NCI-H524 treated with DMSO at 0.1 percent for 48 hours (cell line): ENCODE measurements at regions not wholly inside any gene's neighbourhood (a gene's known extent, or its start where the extent isn't known, plus 50 kb on each side); places are given as distances from the start of the nearest gene placed in this dataset.

Experiments
- DNase-seq: peaks from one replicate; lab custom pipeline; 2025; lab: John Stamatoyannopoulos, UW

DNA sequence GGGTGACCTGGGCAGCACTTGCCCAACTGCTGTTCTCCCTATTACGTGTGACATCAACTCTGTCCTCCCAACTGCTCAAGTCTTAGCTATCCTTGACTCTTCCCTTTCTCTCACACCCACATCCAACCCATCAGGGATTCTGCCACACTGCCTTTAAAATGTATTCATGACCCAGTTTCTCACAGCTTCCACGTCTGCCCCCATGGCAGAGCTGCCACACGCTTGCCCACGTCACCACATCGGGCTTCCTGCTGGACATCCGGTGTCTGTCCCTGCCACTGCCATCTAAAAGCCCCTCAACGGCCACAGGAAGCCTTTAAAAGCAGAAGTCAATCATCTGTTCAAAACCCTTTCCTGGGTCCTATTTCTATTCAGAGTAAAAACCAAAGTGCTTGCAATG lies 233.1 kb upstream of the POU3F3 start:
- no peak for DNase-seq

DNA sequence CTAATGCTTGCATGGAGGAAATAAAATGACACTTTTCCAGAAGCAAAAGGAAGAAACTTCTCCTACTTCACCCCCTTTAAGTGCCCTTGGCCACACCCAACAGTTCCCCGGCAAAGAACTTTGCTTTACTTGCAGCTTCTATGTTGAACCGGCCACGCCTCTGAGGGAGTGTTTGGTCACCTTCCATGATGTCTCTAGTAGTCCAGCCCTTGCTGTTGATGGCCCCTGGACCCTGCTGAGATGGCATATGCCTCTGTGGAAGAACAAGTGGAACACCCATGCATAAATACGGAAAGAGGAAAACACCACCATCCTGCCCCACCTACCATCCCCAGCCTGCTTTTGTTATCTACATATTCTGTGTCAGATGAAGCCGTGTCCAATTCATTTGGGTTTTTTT lies 218.3 kb upstream of the POU3F3 start:
- DNase-seq = no peak

DNA sequence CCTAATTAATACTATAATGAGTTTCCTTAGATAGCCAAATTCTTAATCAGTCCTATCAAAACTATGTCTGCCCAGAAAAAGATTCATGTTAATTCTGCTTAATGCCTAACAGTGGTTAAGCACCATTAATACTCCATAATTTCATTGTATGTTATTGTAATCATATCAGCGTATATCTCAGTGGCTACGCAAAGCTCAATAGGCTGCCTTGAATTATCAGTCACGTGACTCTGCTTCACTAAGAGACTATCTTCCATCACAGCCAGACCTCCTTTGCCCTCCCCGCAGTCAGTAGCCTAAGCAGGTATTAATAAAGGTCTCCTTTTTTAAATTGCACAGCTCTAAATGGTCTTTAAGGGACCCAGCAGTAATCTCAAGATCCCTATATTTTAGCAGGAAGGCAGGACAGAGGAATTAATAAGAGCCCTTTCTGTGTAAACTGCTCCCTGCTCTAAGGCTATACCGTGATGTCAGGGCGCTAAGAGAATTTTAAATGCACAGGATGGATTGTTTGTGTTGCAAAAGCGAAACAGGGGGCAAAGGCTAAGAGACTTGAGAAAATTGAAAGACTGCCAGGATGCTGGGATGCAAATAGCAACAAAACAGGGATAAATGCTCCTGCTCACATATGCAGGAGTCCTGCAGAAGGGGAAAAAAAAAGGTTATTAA lies 215.6 kb upstream of the POU3F3 start:
- no peak for DNase-seq

DNA sequence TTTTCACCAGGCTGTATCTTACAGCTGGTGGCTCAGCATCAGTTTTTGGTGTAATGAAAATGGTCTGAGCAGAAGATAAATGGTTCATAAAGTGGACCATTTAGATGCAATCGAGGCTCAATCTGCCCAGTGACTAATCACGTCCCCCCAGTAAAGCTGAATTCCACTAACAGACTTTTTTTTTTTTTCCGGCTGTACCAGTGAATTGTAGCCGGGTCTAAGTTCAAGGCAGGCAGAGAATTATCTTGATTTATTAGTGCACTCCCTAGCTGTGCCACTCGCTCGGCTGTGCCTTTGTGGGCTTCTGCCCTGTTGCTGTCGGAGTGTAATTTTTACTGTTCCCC lies 215.1 kb upstream of the POU3F3 start:
- DNase-seq = no peak

DNA sequence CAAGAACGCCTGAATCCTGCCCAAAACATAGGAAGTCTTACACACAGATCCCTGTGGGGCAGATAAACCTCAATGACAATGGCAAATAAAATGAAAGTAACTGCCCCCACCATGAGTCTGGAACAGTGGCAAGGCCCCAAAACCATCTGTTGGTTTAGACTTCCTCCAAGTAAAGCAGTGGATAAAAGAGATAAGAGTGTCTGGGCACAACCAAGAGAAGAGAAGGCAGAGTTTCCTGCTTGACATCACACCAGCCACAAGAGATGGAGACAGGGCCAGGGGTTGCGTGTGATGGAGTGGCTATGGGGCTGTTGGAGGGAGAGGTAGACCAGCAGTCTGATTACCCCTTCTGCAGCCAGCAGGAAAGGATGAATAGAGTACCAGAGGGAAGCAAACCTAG lies 212.1 kb upstream of the POU3F3 start:
- DNase-seq = no peak

DNA sequence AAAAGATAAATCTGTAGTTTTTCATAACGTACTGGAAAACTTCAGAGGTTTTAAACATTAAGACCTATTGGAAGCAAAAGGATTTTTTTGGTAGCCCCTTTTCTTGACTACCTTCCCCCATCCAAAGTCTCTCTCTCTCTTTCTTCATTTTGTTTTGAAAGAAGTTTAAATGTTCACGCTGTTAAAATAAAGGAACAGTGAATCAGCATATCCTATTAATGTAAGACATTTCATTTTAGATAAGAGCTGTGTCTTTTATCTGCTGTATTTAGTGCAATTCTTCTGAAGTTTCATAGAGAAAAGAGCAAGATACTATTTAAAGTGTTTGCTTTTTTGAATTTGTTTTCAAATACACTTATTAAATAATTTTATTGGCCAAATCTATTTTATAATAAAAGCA lies 205.5 kb upstream of the POU3F3 start:
- no peak for DNase-seq

DNA sequence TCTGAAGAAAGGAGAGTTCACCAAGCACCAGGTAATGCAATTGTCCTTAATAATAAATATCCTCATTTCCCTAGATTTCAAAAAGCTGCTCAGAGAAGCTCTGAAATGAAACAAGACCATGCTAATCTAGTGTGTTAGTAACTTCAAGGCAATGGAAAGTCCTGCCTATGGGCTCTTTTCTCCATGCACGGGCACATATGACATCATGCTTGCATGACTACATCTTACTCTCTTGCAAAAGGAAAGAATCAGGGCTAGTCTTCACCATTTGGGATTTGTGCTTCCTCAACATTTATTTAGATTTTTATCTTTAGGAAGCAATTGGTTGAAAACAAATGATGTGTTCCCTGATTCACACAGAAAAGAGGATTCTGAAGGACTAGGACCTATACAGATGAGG lies 204.0 kb upstream of the POU3F3 start:
- DNase-seq = no peak

DNA sequence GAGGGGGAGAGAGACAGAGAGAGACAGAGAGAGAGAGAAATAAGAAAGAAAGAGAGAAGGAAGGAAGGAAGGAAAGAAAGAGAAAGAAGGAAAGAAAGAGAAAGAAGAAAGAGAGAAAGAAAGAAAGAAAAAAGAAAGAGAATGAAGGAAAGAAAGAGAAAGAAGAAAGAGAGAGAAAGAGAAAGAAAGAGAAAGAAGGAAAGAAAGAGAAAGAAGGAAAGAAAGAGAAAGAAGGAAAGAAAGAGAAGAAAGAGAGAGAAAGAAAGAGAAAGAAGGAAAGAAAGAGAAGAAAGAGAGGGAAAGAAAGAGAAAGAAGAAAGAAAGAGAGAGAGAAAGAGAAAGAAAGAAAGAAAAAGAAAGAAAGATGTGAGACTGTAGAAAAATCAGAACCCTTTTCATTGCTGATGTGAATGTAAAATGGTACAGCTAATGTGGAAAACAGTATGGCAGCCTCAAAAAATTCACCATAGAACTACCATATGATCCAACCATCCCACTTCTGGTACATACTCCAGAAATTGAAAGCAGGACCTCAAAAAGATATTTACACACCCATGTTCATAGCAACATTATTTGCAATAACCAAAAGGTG lies 203.4 kb upstream of the POU3F3 start:
- DNase-seq = no peak

DNA sequence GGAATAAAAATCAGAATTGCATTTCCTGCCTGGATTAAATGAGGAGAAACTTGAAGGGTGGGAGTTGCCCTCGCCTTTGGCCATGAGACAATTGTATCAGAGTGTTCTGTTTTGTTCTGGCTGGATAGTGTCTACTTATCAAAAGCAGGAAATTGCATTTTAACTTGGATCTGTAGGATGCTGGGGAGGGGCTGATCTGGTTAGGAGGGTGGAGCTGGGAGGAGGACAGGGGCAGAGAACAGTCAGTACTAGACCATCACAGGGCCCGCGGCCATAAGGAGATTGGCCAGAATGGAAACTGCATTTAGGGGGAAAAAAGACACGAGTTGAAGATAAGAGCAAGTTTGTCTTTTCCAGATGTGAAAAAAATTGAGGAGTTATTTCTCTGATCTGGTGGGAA lies 199.1 kb upstream of the POU3F3 start:
- no peak for DNase-seq

DNA sequence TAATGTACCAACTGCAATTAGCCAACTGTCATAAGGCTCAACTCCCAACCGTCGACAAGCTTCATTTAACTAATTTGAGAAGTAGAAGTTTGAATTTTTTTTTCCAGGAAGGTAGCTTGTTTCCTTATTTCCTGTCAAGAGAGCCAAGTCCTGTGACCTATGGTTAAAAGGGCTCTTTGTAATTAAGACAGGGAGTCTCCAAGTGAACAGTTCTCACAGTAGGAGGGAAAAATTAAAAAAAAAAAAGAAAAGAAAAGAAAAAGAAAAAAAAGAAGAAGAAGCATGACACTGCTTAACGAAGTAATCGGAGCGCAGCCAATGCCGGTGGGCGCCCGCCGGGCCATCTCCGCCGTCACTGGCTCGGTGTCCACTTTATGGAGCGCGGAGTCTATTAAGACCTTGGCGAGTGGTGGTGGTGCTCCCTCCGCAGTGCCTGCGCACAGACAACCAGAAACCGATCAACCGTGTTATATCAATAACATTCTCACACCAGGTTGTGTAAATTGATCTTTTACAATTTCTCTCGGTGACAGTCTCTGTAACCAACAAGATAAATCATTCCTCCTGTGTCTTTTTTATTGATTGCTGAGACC lies 197.2 kb upstream of the POU3F3 start:
- DNase-seq = no peak

DNA sequence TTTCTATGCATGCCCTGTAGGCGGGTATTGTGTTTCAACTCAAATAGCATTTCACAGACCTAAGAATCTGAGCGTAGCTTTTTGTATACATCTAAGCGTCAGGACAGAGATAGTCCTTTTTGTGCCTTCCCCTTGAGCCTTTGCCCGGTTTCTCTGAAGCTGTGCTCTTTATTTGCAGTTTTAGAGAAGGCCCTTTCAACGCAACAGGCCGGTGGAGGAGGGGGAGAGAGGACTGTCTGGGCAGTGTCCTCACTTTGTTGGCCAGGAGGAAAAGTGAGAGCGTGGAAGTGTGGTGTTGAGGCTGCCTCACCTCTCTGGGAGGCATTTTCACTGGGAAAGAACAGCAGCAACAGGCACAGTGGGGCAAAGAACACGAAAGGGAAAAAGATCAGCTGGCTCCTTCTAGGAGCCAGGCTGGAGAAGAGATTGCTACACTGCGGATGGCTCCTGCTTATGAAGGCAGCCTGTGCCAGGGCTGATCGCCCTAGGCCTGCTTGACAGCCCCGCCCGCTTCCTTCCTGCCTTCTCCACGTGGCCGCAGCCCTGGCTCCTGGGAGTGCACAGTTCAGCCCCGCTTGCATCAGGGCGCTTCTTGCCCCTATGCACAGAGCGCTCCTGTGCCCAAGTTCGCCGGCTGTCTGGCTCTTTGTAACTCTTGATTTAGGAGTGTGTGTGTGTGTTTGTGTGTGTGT lies 195.6 kb upstream of the POU3F3 start:
- no peak for DNase-seq

DNA sequence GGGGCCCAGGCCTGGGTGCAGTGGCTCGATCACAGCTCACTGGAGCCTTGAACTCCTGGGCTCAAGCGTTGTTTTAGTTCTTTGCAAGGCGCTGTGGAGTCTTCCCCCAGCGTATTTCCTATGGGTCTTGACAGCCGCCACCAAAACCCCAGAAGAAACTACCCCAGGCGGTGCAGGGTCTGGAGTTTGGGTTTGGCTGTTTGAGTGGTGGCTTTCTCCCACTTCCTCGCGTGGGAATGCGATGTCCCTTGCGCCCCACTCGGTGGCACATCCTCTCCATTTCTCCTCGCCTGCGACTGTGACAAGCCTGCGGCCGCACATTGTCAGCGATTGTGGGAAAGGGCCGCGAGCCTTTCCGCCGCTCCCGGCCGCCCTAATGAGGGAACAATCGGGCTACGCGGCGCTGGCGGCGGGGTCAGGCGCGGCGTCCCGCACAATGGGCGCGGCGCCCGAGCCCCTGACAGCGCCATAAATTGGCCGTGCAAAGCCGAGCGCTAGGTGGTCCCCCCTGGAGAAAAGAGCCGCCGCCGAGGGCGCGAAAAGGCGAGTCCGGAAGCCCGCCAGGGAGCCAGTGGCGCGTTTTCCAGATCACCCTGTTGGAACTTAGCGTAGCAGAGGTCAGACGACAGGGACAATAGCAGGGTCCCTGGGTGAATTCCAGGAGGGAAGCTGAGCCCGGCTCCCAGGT lies 194.9 kb upstream of the POU3F3 start:
- DNase-seq = no peak

DNA sequence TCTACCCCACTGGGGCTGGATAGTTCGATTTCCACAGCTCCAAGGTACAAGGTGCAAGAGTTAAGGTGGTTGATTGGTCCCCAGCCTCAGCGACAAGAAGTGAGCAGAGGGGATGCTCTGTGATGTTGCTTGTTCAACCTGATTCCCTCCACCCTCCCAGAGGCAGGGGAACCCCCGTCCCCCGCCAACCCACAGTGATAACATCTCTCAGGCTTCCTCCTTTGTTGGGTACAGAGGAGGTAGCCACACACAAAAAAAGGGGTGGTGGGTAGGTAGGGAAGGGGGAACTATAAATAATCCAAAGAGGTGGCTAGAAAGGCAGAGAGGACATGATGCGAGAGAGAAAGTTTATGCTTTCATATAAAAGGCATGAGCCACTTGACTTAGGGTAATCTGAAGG lies 192.9 kb upstream of the POU3F3 start:
- DNase-seq = no peak

DNA sequence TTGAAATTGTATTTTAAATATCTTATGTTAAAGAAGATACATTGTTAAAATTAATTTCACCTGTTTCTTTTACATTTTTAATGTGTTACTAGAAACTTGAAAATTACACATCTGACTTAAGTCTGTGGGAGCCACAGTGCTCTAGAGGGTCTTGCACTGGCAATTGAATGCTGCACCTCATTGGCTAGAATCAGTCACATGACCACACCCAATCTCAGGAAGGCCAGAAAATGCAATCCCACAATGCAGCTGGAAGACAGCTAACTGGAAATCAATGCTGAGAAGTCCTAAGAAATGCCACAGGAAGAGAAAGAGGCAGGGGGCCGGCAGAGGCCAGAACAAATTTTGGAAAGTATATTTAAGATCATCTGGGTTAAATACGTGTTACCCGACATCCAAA lies 189.2 kb upstream of the POU3F3 start:
- DNase-seq = no peak

DNA sequence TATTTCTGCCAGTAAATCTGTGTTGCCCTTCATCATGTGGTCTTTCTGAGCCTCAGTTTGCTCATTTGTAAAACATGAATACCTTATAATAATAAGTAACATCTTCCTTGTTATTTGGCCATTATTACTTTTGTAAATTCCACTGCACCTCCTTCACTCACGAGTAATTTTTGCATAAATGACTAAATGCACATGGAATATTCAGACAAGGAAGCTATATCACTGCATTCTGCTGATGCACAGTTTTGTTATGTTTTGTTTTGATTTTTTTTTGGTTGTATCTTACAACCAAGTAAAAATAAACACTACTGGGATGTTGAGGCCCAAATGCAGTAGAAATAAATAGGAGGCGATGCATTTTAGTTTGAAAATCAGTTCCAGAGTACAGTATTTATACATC lies 185.3 kb upstream of the POU3F3 start:
- DNase-seq = no peak

DNA sequence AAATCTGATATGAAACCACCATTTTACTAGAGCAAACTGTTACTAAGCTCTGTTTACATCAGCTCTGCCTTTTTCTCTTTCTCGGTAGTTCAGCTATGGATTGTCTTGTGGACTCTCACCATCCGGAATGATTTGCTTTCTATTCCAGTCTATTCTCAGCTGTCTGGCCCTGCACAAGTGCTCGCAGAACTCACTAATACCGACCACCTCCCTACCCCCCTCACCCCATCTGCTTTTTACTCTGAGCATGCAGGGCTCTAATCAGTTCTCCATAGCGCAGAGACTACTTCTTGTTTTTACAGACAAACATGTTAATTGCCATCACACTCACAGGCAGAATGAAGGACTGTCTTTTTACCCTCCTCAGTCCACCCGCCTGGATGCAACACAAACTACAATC lies 180.7 kb upstream of the POU3F3 start:
- peak; percentile 34 for DNase-seq

DNA sequence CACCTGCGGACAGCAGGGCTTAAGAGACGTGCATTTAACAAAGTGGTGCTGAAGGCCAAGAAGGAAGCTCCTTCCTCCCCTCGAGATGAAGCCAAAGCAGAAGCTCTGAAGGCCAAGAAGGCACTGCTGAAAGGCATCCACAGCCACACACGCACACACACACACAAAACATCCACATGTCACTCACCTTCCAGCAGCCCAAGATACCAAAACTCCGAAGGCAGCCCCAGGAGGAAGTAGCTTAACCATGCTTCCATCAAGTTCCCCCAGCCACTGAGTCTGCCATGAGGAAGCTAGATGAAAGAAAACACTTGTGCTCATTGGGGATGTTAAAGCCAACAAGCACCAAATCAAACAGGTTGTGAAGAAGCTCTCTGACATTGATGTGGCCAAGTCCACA lies 175.7 kb upstream of the POU3F3 start:
- DNase-seq = no peak

DNA sequence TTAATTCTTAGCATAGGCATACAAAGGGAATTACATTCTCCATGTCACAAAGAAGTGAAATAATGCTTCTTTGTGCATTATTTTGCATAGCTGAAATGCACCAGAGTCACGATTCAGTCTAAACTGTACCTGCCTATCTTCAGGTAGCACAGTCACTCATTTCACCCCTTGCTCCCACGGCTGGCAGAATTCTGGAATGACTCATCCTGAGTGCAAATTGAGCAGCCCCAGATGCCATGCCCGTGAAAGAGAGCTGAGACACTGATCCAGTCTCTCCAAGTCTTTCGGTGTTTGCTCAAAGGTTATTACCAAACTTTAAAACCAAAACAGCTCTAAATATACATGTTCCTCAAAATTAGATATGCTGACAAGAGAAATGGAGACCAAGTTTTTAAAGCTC lies 168.3 kb upstream of the POU3F3 start:
- DNase-seq = no peak

DNA sequence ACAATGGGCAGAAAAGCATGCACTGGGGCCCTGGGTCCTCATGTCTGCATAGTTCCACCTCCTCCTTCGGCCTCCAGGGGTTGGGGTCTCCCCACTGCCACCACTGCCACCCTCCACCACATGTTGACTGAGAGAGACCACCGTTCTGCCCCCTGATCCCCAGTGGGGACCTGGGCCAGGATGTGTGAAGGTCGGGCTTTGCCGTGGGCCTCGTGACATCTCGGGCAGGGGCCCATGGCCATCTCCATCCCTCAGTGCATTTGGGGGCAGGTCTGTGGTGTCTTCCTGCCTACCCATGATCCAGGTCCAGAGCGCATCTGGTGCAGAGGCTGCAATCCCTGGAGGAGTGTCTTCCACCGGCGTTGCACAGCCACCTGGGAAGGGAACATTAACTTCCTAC lies 166.8 kb upstream of the POU3F3 start:
- DNase-seq = no peak

DNA sequence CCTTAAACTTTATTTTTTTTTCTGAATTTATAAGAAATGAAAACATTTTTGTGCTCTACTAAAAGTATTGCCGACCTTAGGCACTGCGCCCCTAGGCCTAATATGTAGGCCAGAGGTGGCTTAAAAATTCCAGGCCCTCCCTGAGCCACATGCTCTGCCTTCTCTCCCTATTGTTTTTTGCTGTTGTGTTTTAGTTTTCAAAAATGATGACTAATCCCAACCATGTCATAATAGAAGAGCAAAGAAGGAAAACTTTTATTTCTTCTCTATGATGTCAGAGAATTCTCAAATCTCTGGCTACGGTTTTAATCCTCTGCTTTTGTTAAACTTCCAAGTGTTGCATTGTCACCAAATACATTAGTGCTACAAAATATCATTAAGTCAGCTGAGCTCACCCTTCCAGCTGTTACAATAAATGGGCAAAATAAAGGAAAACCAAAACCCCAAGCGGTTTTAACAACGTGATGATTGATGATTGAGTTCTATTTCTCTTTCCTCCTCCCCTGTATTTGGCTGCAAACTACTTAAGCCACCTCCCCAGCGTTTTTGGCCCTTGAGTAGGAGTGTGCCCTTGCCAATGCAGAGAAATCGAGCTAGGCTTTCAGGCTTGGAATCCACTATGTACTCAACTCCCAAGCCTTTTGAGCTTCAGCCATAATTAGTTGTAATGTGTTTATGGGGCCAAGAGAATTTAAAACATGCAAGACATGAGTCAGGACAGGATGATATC lies 163.5 kb upstream of the POU3F3 start:
- no peak for DNase-seq

DNA sequence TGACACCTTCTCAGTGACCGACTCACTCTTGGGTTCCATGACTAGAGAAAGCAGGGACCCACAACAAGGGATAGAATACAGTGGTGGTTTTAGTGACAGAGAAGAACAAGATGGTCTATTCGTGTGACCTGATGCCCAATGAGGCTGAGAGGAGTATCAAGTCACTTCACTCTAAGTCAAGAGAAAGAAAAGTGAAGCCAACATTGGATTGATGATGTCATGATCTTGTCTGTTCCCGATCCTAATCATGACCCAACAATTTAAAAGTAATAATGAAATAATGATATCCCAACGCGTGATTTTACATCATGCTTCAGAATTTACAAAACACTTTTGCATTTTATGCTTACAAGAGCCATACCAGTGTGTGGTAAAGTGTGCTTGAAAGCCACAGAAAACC lies 155.6 kb upstream of the POU3F3 start:
- no peak for DNase-seq

DNA sequence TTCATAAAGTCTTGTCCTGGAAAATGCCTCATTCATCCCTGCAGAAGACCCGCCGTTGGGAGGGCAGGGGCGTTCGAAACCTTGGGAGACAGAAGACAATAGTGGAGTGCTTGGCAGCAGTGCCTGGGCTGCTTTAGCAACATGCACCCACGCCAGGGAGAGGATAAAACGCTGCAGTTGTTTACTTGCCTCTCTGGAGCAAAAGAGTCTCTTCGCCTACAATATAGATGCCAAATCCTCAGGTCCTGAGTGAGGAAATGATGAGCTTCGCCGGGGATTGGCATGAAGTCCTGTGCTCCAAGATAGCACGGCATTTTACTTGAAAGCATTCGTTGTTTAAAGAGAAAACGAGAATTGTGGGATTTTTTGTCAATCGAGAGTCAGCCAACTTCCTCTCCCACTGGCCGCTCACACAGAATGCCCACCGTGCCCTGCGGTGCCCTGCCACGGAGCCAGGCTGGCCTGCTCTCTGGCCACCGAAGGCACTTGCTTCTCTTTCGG lies 152.5 kb upstream of the POU3F3 start:
- DNase-seq = no peak
